ENCODE measurements at regions not wholly inside any gene's neighbourhood (a gene's known extent, or its start where the extent isn't known, plus 50 kb on each side); places are given as distances from the start of the nearest gene placed in this dataset.

DNA sequence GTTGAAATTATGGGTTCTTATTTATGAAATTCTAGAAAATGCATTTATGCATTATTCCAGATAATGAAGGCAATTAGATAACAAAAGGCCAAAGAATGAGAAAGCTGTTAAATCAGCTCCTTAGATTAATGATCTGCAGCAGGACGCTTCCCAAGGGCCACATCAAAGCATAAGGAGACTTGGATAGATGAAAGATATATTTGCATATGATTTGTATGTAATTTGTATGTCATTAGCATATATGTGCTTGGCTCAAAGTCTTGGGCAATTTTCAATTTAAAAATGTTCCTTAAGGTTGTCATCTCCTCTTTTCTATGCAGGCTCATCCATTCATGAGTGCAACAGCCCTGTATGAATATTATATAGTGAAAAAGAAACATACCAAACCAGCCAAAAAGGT lies 126.8 kb upstream of the IRS2 start:
- TF ChIP-seq, protein P1, sequence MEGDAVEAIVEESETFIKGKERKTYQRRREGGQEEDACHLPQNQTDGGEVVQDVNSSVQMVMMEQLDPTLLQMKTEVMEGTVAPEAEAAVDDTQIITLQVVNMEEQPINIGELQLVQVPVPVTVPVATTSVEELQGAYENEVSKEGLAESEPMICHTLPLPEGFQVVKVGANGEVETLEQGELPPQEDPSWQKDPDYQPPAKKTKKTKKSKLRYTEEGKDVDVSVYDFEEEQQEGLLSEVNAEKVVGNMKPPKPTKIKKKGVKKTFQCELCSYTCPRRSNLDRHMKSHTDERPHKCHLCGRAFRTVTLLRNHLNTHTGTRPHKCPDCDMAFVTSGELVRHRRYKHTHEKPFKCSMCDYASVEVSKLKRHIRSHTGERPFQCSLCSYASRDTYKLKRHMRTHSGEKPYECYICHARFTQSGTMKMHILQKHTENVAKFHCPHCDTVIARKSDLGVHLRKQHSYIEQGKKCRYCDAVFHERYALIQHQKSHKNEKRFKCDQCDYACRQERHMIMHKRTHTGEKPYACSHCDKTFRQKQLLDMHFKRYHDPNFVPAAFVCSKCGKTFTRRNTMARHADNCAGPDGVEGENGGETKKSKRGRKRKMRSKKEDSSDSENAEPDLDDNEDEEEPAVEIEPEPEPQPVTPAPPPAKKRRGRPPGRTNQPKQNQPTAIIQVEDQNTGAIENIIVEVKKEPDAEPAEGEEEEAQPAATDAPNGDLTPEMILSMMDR (IDR thresholded peaks at IDR 0.05): no peak
- no peak for TF ChIP-seq EZH2phosphoT487 (IDR thresholded peaks at IDR 0.05)
- TF ChIP-seq EZH2 (IDR thresholded peaks at IDR 0.05): no peak

All from neural progenitor cell (in vitro differentiated cells).